Ishikawa (cell line): ENCODE measurements at regions not wholly inside any gene's neighbourhood (a gene's known extent, or its start where the extent isn't known, plus 50 kb on each side); places are given as distances from the start of the nearest gene placed in this dataset.

Experiments used
- CEBPB ChIP-seq: IDR thresholded peaks from 2 replicates; pipeline ENCODE4 v1.6.1; 2012
- CREB1 ChIP-seq: IDR thresholded peaks from 2 replicates; pipeline ENCODE4 v1.6.1; 2012; ENCODE audit warnings: low read depth
- EGR1 ChIP-seq: IDR thresholded peaks from 2 replicates; pipeline ENCODE4 v1.6.1; 2012
- EP300 ChIP-seq: IDR thresholded peaks from 2 replicates; pipeline ENCODE4 v1.6.1; 2012; ENCODE audit warnings: borderline replicate concordance
- FOXM1 ChIP-seq: IDR thresholded peaks from 2 replicates; pipeline ENCODE4 v1.6.1; 2012; ENCODE audit warnings: low read depth, borderline replicate concordance
- NFIC ChIP-seq: IDR thresholded peaks from 2 replicates; pipeline ENCODE4 v1.6.1; 2012
- RAD21 ChIP-seq: IDR thresholded peaks from 2 replicates; pipeline ENCODE4 v1.6.1; 2012; ENCODE audit warnings: low read depth
- TAF1 ChIP-seq: IDR thresholded peaks from 2 replicates; pipeline ENCODE4 v1.6.1; 2012; ENCODE audit warnings: low read depth, mild to moderate bottlenecking
- TCF12 ChIP-seq: IDR thresholded peaks from 2 replicates; pipeline ENCODE4 v1.6.1; 2012; ENCODE audit warnings: low read depth
- TEAD4 ChIP-seq: IDR thresholded peaks from 2 replicates; pipeline ENCODE4 v1.6.1; 2012
- YY1 ChIP-seq: IDR thresholded peaks from 2 replicates; pipeline ENCODE4 v1.6.1; 2012; ENCODE audit warnings: low read depth
- ZBTB7A ChIP-seq: IDR thresholded peaks from 2 replicates; pipeline ENCODE4 v1.6.1; 2012; ENCODE audit warnings: low read depth
- TF ChIP-seq, protein P1 (sequence below): IDR thresholded peaks from 2 replicates; pipeline ENCODE4 v1.6.1; 2012
- TF ChIP-seq, protein P2 (sequence below): IDR thresholded peaks from 2 replicates; pipeline ENCODE4 v1.6.1; 2012; ENCODE audit warnings: low read depth, mild to moderate bottlenecking
- TF ChIP-seq, protein P3 (sequence below): IDR thresholded peaks from 2 replicates; pipeline ENCODE4 v1.6.1; 2012

DNA sequence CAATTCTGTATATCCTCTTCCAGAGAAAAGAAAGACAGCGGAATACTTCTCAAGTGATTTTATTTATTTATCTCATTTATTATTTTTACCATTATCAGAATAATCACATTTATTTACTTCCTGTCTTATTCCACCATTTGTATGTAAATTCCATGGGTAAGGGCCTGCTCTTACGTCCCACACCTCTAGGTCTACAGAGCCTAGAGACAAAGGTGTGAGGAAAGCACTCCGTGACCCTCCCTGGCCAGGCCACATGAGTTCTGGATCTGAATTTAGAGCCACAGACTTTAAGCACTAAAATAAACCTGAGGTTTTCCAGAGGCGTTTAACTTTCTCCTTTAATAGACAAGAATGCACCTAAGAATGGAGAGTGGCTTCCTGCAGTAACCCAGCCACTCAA, 85.3 kb upstream of the CTSV start:
- TF ChIP-seq, protein P1, sequence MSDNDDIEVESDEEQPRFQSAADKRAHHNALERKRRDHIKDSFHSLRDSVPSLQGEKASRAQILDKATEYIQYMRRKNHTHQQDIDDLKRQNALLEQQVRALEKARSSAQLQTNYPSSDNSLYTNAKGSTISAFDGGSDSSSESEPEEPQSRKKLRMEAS, result no peak
- no peak for TF ChIP-seq EGR1
- no peak for TF ChIP-seq CEBPB
- TF ChIP-seq RAD21, result no peak
- TF ChIP-seq TCF12, result no peak
- no peak for TF ChIP-seq CREB1

DNA sequence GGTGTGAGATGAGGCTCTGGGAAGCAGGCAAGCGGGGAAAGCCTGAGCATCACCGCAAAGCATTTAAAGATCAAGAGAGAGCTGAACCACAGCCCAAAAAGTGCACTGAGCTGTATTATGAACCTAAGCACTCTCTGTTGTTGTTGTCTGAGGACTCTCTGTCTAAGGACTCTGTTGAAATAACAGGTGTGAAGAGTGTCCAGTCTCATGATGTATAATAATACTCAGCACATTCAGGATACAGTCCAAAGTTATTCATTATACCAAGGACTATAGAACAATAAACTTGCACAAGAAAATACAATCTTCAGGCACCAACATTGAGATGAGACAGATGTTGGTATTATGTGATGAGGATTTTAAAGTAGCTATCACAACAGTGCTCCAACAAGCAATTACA, 71.8 kb upstream of the CTSV start:
- no peak for TF ChIP-seq CREB1

DNA sequence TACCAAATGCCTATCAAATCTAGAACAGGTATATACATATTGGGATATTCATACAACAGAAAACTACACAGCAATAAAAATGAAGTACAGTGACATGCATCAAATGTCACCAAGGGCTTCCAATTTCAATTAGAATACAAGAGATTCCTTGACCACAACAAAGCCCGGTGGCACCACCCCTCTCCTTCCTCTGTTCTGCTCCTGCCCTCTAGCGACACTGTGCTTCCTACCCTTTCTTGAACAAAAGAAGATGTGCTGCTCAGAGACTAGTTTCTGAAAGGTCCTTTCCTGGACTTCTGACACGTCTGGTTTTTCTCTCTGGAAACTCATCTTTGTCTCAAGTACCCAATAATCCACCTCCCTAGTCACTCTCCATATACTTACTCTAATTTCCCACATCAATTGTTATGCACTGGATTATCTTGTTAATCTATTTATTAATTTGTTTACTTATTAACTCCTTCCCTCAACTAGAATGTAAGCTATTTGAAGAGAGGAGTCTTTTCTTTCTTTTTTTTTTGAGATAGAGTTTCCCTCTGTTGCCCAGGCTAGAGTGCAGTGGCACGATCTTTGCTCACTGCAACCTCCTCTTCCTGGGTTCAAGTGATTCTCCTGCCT, 70.4 kb upstream of the CTSV start:
- TF ChIP-seq, protein P2, sequence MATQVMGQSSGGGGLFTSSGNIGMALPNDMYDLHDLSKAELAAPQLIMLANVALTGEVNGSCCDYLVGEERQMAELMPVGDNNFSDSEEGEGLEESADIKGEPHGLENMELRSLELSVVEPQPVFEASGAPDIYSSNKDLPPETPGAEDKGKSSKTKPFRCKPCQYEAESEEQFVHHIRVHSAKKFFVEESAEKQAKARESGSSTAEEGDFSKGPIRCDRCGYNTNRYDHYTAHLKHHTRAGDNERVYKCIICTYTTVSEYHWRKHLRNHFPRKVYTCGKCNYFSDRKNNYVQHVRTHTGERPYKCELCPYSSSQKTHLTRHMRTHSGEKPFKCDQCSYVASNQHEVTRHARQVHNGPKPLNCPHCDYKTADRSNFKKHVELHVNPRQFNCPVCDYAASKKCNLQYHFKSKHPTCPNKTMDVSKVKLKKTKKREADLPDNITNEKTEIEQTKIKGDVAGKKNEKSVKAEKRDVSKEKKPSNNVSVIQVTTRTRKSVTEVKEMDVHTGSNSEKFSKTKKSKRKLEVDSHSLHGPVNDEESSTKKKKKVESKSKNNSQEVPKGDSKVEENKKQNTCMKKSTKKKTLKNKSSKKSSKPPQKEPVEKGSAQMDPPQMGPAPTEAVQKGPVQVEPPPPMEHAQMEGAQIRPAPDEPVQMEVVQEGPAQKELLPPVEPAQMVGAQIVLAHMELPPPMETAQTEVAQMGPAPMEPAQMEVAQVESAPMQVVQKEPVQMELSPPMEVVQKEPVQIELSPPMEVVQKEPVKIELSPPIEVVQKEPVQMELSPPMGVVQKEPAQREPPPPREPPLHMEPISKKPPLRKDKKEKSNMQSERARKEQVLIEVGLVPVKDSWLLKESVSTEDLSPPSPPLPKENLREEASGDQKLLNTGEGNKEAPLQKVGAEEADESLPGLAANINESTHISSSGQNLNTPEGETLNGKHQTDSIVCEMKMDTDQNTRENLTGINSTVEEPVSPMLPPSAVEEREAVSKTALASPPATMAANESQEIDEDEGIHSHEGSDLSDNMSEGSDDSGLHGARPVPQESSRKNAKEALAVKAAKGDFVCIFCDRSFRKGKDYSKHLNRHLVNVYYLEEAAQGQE, result no peak
- peak; percentile 94 for TF ChIP-seq RAD21

DNA sequence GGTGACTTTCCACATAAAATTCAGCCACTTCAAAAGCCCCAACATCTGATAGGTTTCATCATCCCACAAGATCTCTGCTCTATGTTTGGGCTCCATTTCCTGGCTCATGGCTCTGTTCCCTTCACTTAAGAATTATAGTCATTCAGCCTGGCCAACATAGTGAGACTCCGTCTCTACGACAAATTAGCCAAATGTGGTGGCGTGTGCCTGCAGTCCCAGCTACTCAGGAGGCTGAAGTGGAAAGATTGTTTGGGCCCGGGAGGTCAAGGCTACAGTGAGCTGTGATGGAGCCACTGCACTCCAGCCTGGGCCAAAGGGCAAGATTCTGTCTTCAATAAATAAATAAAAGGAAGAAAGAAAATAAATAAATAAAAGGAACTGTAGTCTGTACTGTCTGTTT, 57.9 kb upstream of the CTSV start:
- TF ChIP-seq NFIC (no peak), TAF1 (no peak), EGR1 (no peak), EP300 (no peak), YY1 (no peak), CEBPB (no peak), RAD21 (no peak), CREB1 (no peak), TEAD4 (no peak), FOXM1 (no peak), ZBTB7A (no peak), TCF12 (no peak)
- TF ChIP-seq, protein P3, sequence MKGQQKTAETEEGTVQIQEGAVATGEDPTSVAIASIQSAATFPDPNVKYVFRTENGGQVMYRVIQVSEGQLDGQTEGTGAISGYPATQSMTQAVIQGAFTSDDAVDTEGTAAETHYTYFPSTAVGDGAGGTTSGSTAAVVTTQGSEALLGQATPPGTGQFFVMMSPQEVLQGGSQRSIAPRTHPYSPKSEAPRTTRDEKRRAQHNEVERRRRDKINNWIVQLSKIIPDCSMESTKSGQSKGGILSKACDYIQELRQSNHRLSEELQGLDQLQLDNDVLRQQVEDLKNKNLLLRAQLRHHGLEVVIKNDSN, result no peak
- TF ChIP-seq, protein P1, result no peak
- TF ChIP-seq, protein P2, result no peak
